B cell (primary cell): ENCODE measurements at regions not wholly inside any gene's neighbourhood (a gene's known extent, or its start where the extent isn't known, plus 50 kb on each side); places are given as distances from the start of the nearest gene placed in this dataset.

Source experiments
- ATAC-seq: fragments of 200-7000 bp; cut with Tn5 transposase; one replicate; pipeline ENCODE4 v1.10.0; 2021; ENCODE audit warnings: low read depth, mild to moderate bottlenecking, moderate number of reproducible peaks, moderate library complexity
- CTCF ChIA-PET: fragments of 350-600 bp; sonication (Branson Sonifier 250); formaldehyde crosslinking; loops from one replicate; lab custom pipeline; 2021; ENCODE audit warnings: antibody characterized with exemption, inconsistent platforms; lab: Charles Lee
- POLR2A ChIA-PET: fragments of 350-600 bp; sonication (Branson Sonifier 250); formaldehyde crosslinking; loops from one replicate; lab custom pipeline; 2021; ENCODE audit warnings: antibody characterized with exemption; lab: Charles Lee
- DNase-seq: peaks from one replicate; pipeline ENCODE4 v3.0.0; 2013
- H2AFZ ChIP-seq: 2 replicates; pipeline ENCODE4 v1.6.1; 2012; ENCODE audit warnings: mild to moderate bottlenecking, low read depth, low read length; ENCODE audit not compliant: insufficient read depth, poor library complexity, severe bottlenecking
- H3K27ac ChIP-seq, 2 donors: 1 replicate in 1 of 2; 2 replicates in 1 of 2; pipeline ENCODE4 v1.5.1; 2012 to 2013; ENCODE audit warnings: low read length in 2 of 2, mild to moderate bottlenecking in 2 of 2, moderate library complexity in 1 of 2
- H3K27me3 ChIP-seq, 4 experiments: fragments of 200-600 bp in 1 of 4; sonication (generic) in 1 of 4; replicated peaks in 1 of 4; 1 replicate in 2 of 4; 2 replicates in 2 of 4; pipeline versions ENCODE4 v1.6.1 to v1.7.0; 2013 to 2016; ENCODE audit warnings: low read length in 3 of 4, mild to moderate bottlenecking in 2 of 4, mixed read lengths in 1 of 4, moderate library complexity in 1 of 4; ENCODE audit not compliant: insufficient read depth in 4 of 4, control insufficient read depth in 3 of 4; ENCODE audit errors: control extremely low read depth in 1 of 4
- H3K36me3 ChIP-seq, 2 experiments: replicated peaks in 1 of 2; 1 replicate in 1 of 2; 2 replicates in 1 of 2; pipeline versions ENCODE4 v1.6.1 to v1.7.1; 2013; ENCODE audit warnings: low read length in 1 of 2; ENCODE audit not compliant: insufficient read depth in 2 of 2, control insufficient read depth in 1 of 2; ENCODE audit errors: control extremely low read depth in 1 of 2, extremely low read depth in 1 of 2
- H3K4me1 ChIP-seq, 2 donors: fragments of 200-600 bp in 1 of 2; sonication (generic) in 1 of 2; 1 replicate in 1 of 2; 2 replicates in 1 of 2; pipeline versions ENCODE4 v1.5.1 to v1.6.1; 2013 to 2017; ENCODE audit warnings: low read length in 2 of 2; ENCODE audit not compliant: control insufficient read depth in 2 of 2, insufficient read depth in 2 of 2
- H3K4me2 ChIP-seq: replicated peaks from 2 replicates; pipeline ENCODE3; 2012; ENCODE audit warnings: mild to moderate bottlenecking, low read depth, low read length; ENCODE audit not compliant: poor library complexity, severe bottlenecking
- H3K4me3 ChIP-seq, 5 experiments: fragments of 200-600 bp in 1 of 5; sonication (generic) in 1 of 5; 1 replicate in 3 of 5; 2 replicates in 2 of 5; pipeline versions ENCODE4 v1.5.1 to v1.7.0; 2011 to 2016; ENCODE audit warnings: low read length in 4 of 5, mild to moderate bottlenecking in 4 of 5, low read depth in 2 of 5, control low read depth in 1 of 5, moderate library complexity in 1 of 5; ENCODE audit not compliant: insufficient read depth in 1 of 5; ENCODE audit errors: control extremely low read depth in 1 of 5, extremely low read depth in 1 of 5
- H3K79me2 ChIP-seq: fragments of 200-600 bp; sonication (generic); one replicate; pipeline ENCODE4 v1.6.0; 2016; ENCODE audit warnings: low read length; ENCODE audit not compliant: control insufficient read depth, insufficient read depth
- H3K9ac ChIP-seq: fragments of 200-600 bp; sonication (generic); 2 replicates; pipeline ENCODE4 v1.6.1; 2017; ENCODE audit warnings: mild to moderate bottlenecking, low read length, moderate library complexity
- H3K9me3 ChIP-seq, 3 donors: one replicate each; pipeline versions ENCODE4 v1.6.1 to v1.7.1; 2013; ENCODE audit warnings: low read length in 2 of 3; ENCODE audit not compliant: control insufficient read depth in 2 of 3, insufficient read depth in 1 of 3; ENCODE audit errors: control extremely low read depth in 1 of 3
- H4K20me1 ChIP-seq: 2 replicates; pipeline ENCODE4 v1.6.0; 2012; ENCODE audit warnings: mild to moderate bottlenecking, low read length; ENCODE audit not compliant: insufficient read depth, control insufficient read depth, poor library complexity, severe bottlenecking
- H3K27ac Mint-ChIP-seq: one replicate; pipeline ENCODE4 v1.8.0; 2021; ENCODE audit warnings: mixed read lengths
- H3K27me3 Mint-ChIP-seq: one replicate; pipeline ENCODE4 v1.8.0; 2021; ENCODE audit warnings: mixed read lengths
- H3K4me1 Mint-ChIP-seq: one replicate; pipeline ENCODE4 v1.8.0; 2021; ENCODE audit warnings: mixed read lengths
- H3K4me3 Mint-ChIP-seq: one replicate; pipeline ENCODE4 v1.8.0; 2021; ENCODE audit warnings: mixed read lengths
- H3K9me3 Mint-ChIP-seq: one replicate; pipeline ENCODE4 v1.8.0; 2022; ENCODE audit warnings: mixed read lengths; ENCODE audit not compliant: insufficient read depth
- CTCF ChIP-seq: fragments of 200-600 bp; IDR thresholded peaks from one replicate; pipeline ENCODE4 v1.8.0; 2022; ENCODE audit warnings: antibody characterized with exemption, mild to moderate bottlenecking
- EZH2 ChIP-seq: IDR thresholded peaks from 2 replicates; pipeline ENCODE4 v1.6.1; 2012; ENCODE audit warnings: borderline replicate concordance, low read depth, mild to moderate bottlenecking, moderate library complexity, low read length; ENCODE audit not compliant: insufficient read depth, poor library complexity, severe bottlenecking
- WGBS: methylation state at CpG from one replicate; pipeline ENCODE4 v1.1.5; 2013; ENCODE audit warnings: missing lambda C conversion rate; ENCODE audit not compliant: insufficient coverage; 5-methylcytosine and 5-hydroxymethylcytosine counted together
- intact Hi-C: fragments of 100-400 bp; cut with micrococcal nuclease; formaldehyde crosslinking; loops from one replicate; pipeline ENCODE4 v1.10.0; 2022

GRCh38 chr2:158025255-158025996, 76.2 kb upstream of the UPP2 start:
- CTCF ChIA-PET = interaction anchor here (0.7 to 6.9 kb wide), 15 partner anchors 8 to 727 kb away, joined by 3 to 106 read pairs (median 4); no protein-coding TSS in a partner anchor
- no peaks in the 10 kb centered on the region for H3K79me2 ChIP-seq

More at GRCh38 chr2:158025255-158025996, 76.2 kb upstream of the UPP2 start:
- H3K4me2 ChIP-seq = no peak overlapping the region
- H3K9ac ChIP-seq = no peak overlapping the region
- TF ChIP-seq EZH2 (no peak), CTCF (no peak)
- no peaks in the 10 kb centered on the region for H3K27me3 ChIP-seq
- Mint-ChIP-seq H3K4me3 (no peak overlapping the region), H3K27ac (no peak overlapping the region), H3K27me3 (peaks cover 3% of the 10 kb centered on the region), H3K9me3 (no peaks in the 10 kb centered on the region), H3K4me1 (no peaks in the 10 kb centered on the region)
- no peaks in the 10 kb centered on the region for H4K20me1 ChIP-seq
- intact Hi-C loops = no loop called here
- WGBS = 87% methylated on average over 4 of the region's 11 CpGs
- ATAC-seq = no peak
- no peak overlapping the region for H2AFZ ChIP-seq
- H3K36me3 ChIP-seq = no peaks in the 10 kb centered on the region
- POLR2A ChIA-PET = interaction anchor here (0.6 kb wide), 1 partner anchor 723 kb away, joined by 3 read pairs; no protein-coding TSS in a partner anchor
- H3K4me3 ChIP-seq = no peak overlapping the region
- no peak for DNase-seq
- no peaks in the 10 kb centered on the region for H3K9me3 ChIP-seq
- no peaks in the 10 kb centered on the region for H3K4me1 ChIP-seq
- H3K27ac ChIP-seq = no peak overlapping the region
